ENCODE measurements at regions not wholly inside any gene's neighbourhood (a gene's known extent, or its start where the extent isn't known, plus 50 kb on each side); places are given as distances from the start of the nearest gene placed in this dataset.

DNA sequence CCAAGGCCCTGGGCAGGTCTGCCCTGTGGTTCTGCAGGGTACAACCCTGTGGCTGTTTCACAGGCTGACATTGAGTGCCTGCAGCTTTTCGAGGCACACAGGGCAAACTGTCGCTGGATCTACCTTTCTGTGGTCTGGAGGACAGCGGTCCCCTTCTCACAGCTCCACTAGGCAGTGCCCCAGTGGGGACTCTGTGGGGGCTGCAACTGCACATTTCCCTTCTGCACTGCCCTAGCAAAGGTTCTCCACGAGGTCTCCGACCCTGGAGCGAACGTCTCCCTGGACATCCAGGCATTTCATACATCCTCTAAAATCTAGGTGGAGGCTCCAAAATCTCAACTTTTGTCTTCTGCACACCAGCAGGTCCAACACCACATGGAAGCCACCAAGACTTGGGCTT is 1645.2 kb upstream of the CDH6 start:
- TF ChIP-seq CSDC2 (CRISPR knock-in tag; IDR thresholded peaks at IDR 0.05) (no peak), OSR1 (CRISPR knock-in tag; IDR thresholded peaks at IDR 0.05) (no peak), POU6F1 (CRISPR knock-in tag; IDR thresholded peaks at IDR 0.05; ENCODE audit: borderline replicate concordance, low read depth) (no peak), BACH2 (CRISPR knock-in tag; IDR thresholded peaks at IDR 0.05; ENCODE audit: borderline replicate concordance) (no peak), ZNF8 (CRISPR knock-in tag; IDR thresholded peaks at IDR 0.05) (no peak)
- TF ChIP-seq, protein P1, sequence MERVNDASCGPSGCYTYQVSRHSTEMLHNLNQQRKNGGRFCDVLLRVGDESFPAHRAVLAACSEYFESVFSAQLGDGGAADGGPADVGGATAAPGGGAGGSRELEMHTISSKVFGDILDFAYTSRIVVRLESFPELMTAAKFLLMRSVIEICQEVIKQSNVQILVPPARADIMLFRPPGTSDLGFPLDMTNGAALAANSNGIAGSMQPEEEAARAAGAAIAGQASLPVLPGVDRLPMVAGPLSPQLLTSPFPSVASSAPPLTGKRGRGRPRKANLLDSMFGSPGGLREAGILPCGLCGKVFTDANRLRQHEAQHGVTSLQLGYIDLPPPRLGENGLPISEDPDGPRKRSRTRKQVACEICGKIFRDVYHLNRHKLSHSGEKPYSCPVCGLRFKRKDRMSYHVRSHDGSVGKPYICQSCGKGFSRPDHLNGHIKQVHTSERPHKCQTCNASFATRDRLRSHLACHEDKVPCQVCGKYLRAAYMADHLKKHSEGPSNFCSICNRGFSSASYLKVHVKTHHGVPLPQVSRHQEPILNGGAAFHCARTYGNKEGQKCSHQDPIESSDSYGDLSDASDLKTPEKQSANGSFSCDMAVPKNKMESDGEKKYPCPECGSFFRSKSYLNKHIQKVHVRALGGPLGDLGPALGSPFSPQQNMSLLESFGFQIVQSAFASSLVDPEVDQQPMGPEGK (CRISPR knock-in tag; IDR thresholded peaks at IDR 0.05; ENCODE audit: borderline replicate concordance), result no peak

Data from SK-N-SH treated with all-trans-retinoic acid at 6 μM for 48 hours (cell line).